CD4-positive, alpha-beta memory T cell (primary cell): ENCODE measurements at regions not wholly inside any gene's neighbourhood (a gene's known extent, or its start where the extent isn't known, plus 50 kb on each side); places are given as distances from the start of the nearest gene placed in this dataset.

Source experiments
- CTCF ChIA-PET: fragments of 350-600 bp; sonication (Branson Sonifier 250); formaldehyde crosslinking; loops from one replicate; lab custom pipeline; 2021; ENCODE audit warnings: inconsistent platforms; ENCODE audit not compliant: partially characterized antibody; lab: Charles Lee
- POLR2A ChIA-PET: fragments of 350-600 bp; sonication (Branson Sonifier 250); formaldehyde crosslinking; loops from one replicate; lab custom pipeline; 2021; ENCODE audit not compliant: partially characterized antibody; lab: Charles Lee
- DNase-seq, 5 donors: peaks; one replicate each; pipeline versions ENCODE4 v3.0.0 to v3.0.0-alpha.2; 2020 to 2022; ENCODE audit warnings: mixed read lengths in 1 of 5
- H3K27ac ChIP-seq: one replicate; pipeline ENCODE4 v1.7.0; 2013; ENCODE audit warnings: low read depth, low read length
- H3K27me3 ChIP-seq: 2 replicates; pipeline ENCODE4 v1.7.0; 2013; ENCODE audit warnings: mild to moderate bottlenecking, low read length, moderate library complexity; ENCODE audit not compliant: insufficient read depth
- H3K36me3 ChIP-seq: 2 replicates; pipeline ENCODE4 v1.7.0; 2013; ENCODE audit warnings: mild to moderate bottlenecking, low read length, moderate library complexity; ENCODE audit not compliant: insufficient read depth
- H3K4me1 ChIP-seq: 2 replicates; pipeline ENCODE4 v1.7.0; 2013; ENCODE audit warnings: mild to moderate bottlenecking, low read length, moderate library complexity; ENCODE audit not compliant: insufficient read depth
- H3K4me3 ChIP-seq, 2 donors: one replicate each; pipeline ENCODE4 v1.7.0; 2013; ENCODE audit warnings: low read length in 2 of 2, mild to moderate bottlenecking in 1 of 2
- H3K9me3 ChIP-seq, 2 donors: one replicate each; pipeline ENCODE4 v1.7.0; 2013; ENCODE audit warnings: low read length in 2 of 2, control low read depth in 1 of 2; ENCODE audit not compliant: control insufficient read depth in 1 of 2
- H3K27ac Mint-ChIP-seq, 7 donors: one replicate each; pipeline ENCODE4 v1.8.0; 2020 to 2021; ENCODE audit warnings: mixed read lengths in 7 of 7, mild to moderate bottlenecking in 6 of 7, inconsistent platforms in 3 of 7, moderate library complexity in 3 of 7
- H3K27me3 Mint-ChIP-seq, 2 donors: one replicate each; pipeline ENCODE4 v1.8.0; 2020 to 2021; ENCODE audit warnings: mixed read lengths in 2 of 2
- H3K36me3 Mint-ChIP-seq, 2 donors: one replicate each; pipeline ENCODE4 v1.8.0; 2020 to 2021; ENCODE audit warnings: mixed read lengths in 2 of 2, inconsistent platforms in 1 of 2, mild to moderate bottlenecking in 1 of 2
- H3K4me1 Mint-ChIP-seq, 4 donors: one replicate each; pipeline ENCODE4 v1.8.0; 2020 to 2021; ENCODE audit warnings: mixed read lengths in 4 of 4, mild to moderate bottlenecking in 1 of 4
- H3K4me3 Mint-ChIP-seq, 8 donors: one replicate each; pipeline ENCODE4 v1.8.0; 2020 to 2021; ENCODE audit warnings: mixed read lengths in 8 of 8, mild to moderate bottlenecking in 7 of 8, moderate library complexity in 6 of 8, inconsistent platforms in 3 of 8
- H3K9me3 Mint-ChIP-seq, 8 donors: one replicate each; pipeline ENCODE4 v1.8.0; 2020 to 2021; ENCODE audit warnings: mixed read lengths in 8 of 8, mild to moderate bottlenecking in 5 of 8, inconsistent platforms in 3 of 8, moderate library complexity in 1 of 8
- intact Hi-C: fragments of 100-400 bp; cut with micrococcal nuclease; formaldehyde crosslinking; loops from one replicate; pipeline ENCODE4 v1.15.1; 2023

GRCh38 chr13:40863723-40864122 is 74.3 kb downstream of the SLC25A15 start:
- Histone ChIP-seq H3K36me3 (no peaks in the 10 kb centered on the region), H3K27me3 (no peaks in the 10 kb centered on the region), H3K4me1 (no peaks in the 10 kb centered on the region), H3K9me3 (peaks cover 0 to 4% of the 10 kb centered on the region in 2 donors), H3K4me3 (no peak overlapping the region), H3K27ac (no peak overlapping the region)
- no peak for DNase-seq
- POLR2A ChIA-PET = no interaction called here
- H3K27ac Mint-ChIP-seq = no peak overlapping the region
- no peaks in the 10 kb centered on the region for H3K27me3 Mint-ChIP-seq
- no peaks in the 10 kb centered on the region for H3K4me1 Mint-ChIP-seq
- no peaks in the 10 kb centered on the region for H3K36me3 Mint-ChIP-seq
- H3K9me3 Mint-ChIP-seq = peaks cover 0 to 17% (median 2%) of the 10 kb centered on the region in 8 donors
- CTCF ChIA-PET = no interaction called here
- intact Hi-C loops = no loop called here
- no peak overlapping the region for H3K4me3 Mint-ChIP-seq

GRCh38 chr13:40874138-40874779 is 84.8 kb downstream of the SLC25A15 start:
- Mint-ChIP-seq H3K9me3 (peaks cover 0 to 88% (median 68%) of the 10 kb centered on the region in 8 donors), H3K36me3 (peaks cover 72 to 84% of the 10 kb centered on the region in 2 donors), H3K27ac (no peak overlapping the region), H3K4me1 (peaks cover 0 to 1% (median 0%) of the 10 kb centered on the region in 4 donors), H3K27me3 (no peaks in the 10 kb centered on the region), H3K4me3 (no peak overlapping the region)
- intact Hi-C loops = no loop called here
- H3K4me3 ChIP-seq = no peak overlapping the region
- H3K36me3 ChIP-seq = peaks cover 8% of the 10 kb centered on the region
- POLR2A ChIA-PET = no interaction called here
- CTCF ChIA-PET = no interaction called here
- H3K27me3 ChIP-seq = no peaks in the 10 kb centered on the region
- peak in 1 of 5 donors; percentile 6 for DNase-seq
- H3K4me1 ChIP-seq = no peaks in the 10 kb centered on the region
- no peak overlapping the region for H3K27ac ChIP-seq
- peaks cover 0 to 41% of the 10 kb centered on the region in 2 donors for H3K9me3 ChIP-seq

GRCh38 chr13:40875044-40875443 is 85.6 kb downstream of the SLC25A15 start:
- peaks cover 0 to 94% (median 74%) of the 10 kb centered on the region in 8 donors for H3K9me3 Mint-ChIP-seq

GRCh38 chr13:40875583-40875982 is 86.2 kb downstream of the SLC25A15 start:
- Histone ChIP-seq H3K27me3 (no peaks in the 10 kb centered on the region), H3K4me1 (no peaks in the 10 kb centered on the region), H3K4me3 (no peak overlapping the region), H3K27ac (no peak overlapping the region), H3K9me3 (peaks cover 0 to 41% of the 10 kb centered on the region in 2 donors), H3K36me3 (peaks cover 8% of the 10 kb centered on the region)
- Mint-ChIP-seq H3K27me3 (no peaks in the 10 kb centered on the region), H3K36me3 (peaks cover 83 to 94% of the 10 kb centered on the region in 2 donors), H3K9me3 (peaks cover 0 to 95% (median 74%) of the 10 kb centered on the region in 8 donors), H3K4me3 (peak overlapping the region in 1 of 8 donors; percentile 2), H3K4me1 (peaks cover 0 to 1% (median 0%) of the 10 kb centered on the region in 4 donors), H3K27ac (peak overlapping the region in 1 of 7 donors; percentile 75)
- CTCF ChIA-PET = no interaction called here
- intact Hi-C loops = no loop called here
- DNase-seq = no peak
- POLR2A ChIA-PET = interaction anchor here (0.9 kb wide), 1 partner anchor 11 kb away, joined by 3 read pairs; no protein-coding TSS in a partner anchor

More at GRCh38 chr13:40875044-40875443, 85.6 kb downstream of the SLC25A15 start:
- no peaks in the 10 kb centered on the region for H3K27me3 Mint-ChIP-seq
- no peak for DNase-seq
- no peaks in the 10 kb centered on the region for H3K4me1 ChIP-seq
- H3K4me3 Mint-ChIP-seq = no peak overlapping the region
- peaks cover 0 to 1% (median 0%) of the 10 kb centered on the region in 4 donors for H3K4me1 Mint-ChIP-seq
- H3K36me3 Mint-ChIP-seq = peaks cover 80 to 92% of the 10 kb centered on the region in 2 donors
- H3K4me3 ChIP-seq = no peak overlapping the region
- POLR2A ChIA-PET = interaction anchor here (0.9 kb wide), 1 partner anchor 12 kb away, joined by 3 read pairs; no protein-coding TSS in a partner anchor
- no peak overlapping the region for H3K27ac Mint-ChIP-seq
- CTCF ChIA-PET = no interaction called here
- no peaks in the 10 kb centered on the region for H3K27me3 ChIP-seq
- intact Hi-C loops = no loop called here
- H3K36me3 ChIP-seq = peaks cover 8% of the 10 kb centered on the region
- no peak overlapping the region for H3K27ac ChIP-seq
- H3K9me3 ChIP-seq = peaks cover 0 to 41% of the 10 kb centered on the region in 2 donors

GRCh38 chr13:40876020-40876738 is 86.8 kb downstream of the SLC25A15 start:
- Mint-ChIP-seq H3K4me3 (peak overlapping the region in 1 of 8 donors; percentile 2), H3K9me3 (peaks cover 0 to 90% (median 74%) of the 10 kb centered on the region in 8 donors), H3K36me3 (peaks cover 87 to 96% of the 10 kb centered on the region in 2 donors), H3K27me3 (no peaks in the 10 kb centered on the region), H3K4me1 (peaks cover 0 to 1% (median under 1%) of the 10 kb centered on the region in 4 donors), H3K27ac (no peak overlapping the region)
- ChIA-PET CTCF (no interaction called here), POLR2A (no interaction called here)
- peaks cover 0 to 41% of the 10 kb centered on the region in 2 donors for H3K9me3 ChIP-seq
- DNase-seq = no peak
- no peak overlapping the region for H3K4me3 ChIP-seq
- intact Hi-C loops = no loop called here
- peaks cover 8% of the 10 kb centered on the region for H3K36me3 ChIP-seq
- no peaks in the 10 kb centered on the region for H3K27me3 ChIP-seq
- H3K4me1 ChIP-seq = no peaks in the 10 kb centered on the region
- H3K27ac ChIP-seq = no peak overlapping the region

- H3K36me3 ChIP-seq = peaks cover 8% of the 10 kb centered on the region
- intact Hi-C loops = no loop called here
- H3K9me3 Mint-ChIP-seq = peaks cover 0 to 78% (median 63%) of the 10 kb centered on the region in 8 donors
Measured at GRCh38 chr13:40878321-40878720, 88.9 kb downstream of the SLC25A15 start.

GRCh38 chr13:40878823-40879222 is 89.4 kb downstream of the SLC25A15 start:
- peaks cover 75 to 84% of the 10 kb centered on the region in 2 donors for H3K36me3 Mint-ChIP-seq
- H3K4me1 ChIP-seq = peaks cover 15% of the 10 kb centered on the region
- H3K4me1 Mint-ChIP-seq = peaks cover 11 to 22% (median 17%) of the 10 kb centered on the region in 4 donors
- H3K4me3 Mint-ChIP-seq = no peak overlapping the region
- no peaks in the 10 kb centered on the region for H3K27me3 ChIP-seq
- intact Hi-C loops = no loop called here
- ChIA-PET POLR2A (no interaction called here), CTCF (interaction anchor here (0.5 kb wide), 1 partner anchor 388 kb away, joined by 3 read pairs; no protein-coding TSS in a partner anchor)
- DNase-seq = no peak
- no peak overlapping the region for H3K27ac ChIP-seq
- no peak overlapping the region for H3K4me3 ChIP-seq
- peaks cover 8% of the 10 kb centered on the region for H3K36me3 ChIP-seq
- H3K9me3 Mint-ChIP-seq = peaks cover 0 to 73% (median 58%) of the 10 kb centered on the region in 8 donors
- H3K27ac Mint-ChIP-seq = no peak overlapping the region
- no peaks in the 10 kb centered on the region for H3K27me3 Mint-ChIP-seq
- H3K9me3 ChIP-seq = peaks cover 0 to 32% of the 10 kb centered on the region in 2 donors

More at GRCh38 chr13:40878321-40878720, 88.9 kb downstream of the SLC25A15 start:
- peaks cover 79 to 89% of the 10 kb centered on the region in 2 donors for H3K36me3 Mint-ChIP-seq
- peaks cover 15% of the 10 kb centered on the region for H3K4me1 ChIP-seq
- POLR2A ChIA-PET = no interaction called here
- peaks cover 12 to 19% (median 14%) of the 10 kb centered on the region in 4 donors for H3K4me1 Mint-ChIP-seq
- no peak overlapping the region for H3K27ac ChIP-seq
- peaks cover 0 to 36% of the 10 kb centered on the region in 2 donors for H3K9me3 ChIP-seq
- H3K27me3 ChIP-seq = no peaks in the 10 kb centered on the region
- DNase-seq = no peak
- H3K27ac Mint-ChIP-seq = peak overlapping the region in 1 of 7 donors; percentile 35
- no peak overlapping the region for H3K4me3 ChIP-seq
- H3K4me3 Mint-ChIP-seq = no peak overlapping the region
- no peaks in the 10 kb centered on the region for H3K27me3 Mint-ChIP-seq
- CTCF ChIA-PET = interaction anchor here (0.5 kb wide), 1 partner anchor 389 kb away, joined by 3 read pairs; no protein-coding TSS in a partner anchor
